ENCODE measurements at regions not wholly inside any gene's neighbourhood (a gene's known extent, or its start where the extent isn't known, plus 50 kb on each side); places are given as distances from the start of the nearest gene placed in this dataset.

DNA sequence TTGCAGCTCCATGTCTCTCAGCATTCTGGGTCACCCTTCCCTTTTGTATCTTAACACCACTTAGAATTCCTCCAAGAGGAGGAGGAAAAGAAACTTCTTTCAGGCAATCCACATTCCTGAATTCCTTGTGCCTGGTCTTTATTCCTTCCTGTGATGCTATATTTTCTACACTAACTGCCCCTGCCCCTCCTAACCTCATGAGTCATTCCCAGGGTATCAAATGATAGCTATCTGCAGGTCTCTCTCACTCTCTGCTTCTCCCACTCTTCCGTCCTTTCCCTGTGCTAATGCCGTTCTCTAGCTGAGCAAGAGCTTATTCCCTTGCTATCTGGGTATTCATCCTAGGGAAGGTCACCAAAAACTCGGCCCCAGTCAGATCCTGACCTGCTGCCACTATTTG is 395.0 kb upstream of the TCF4 start:
- H3K4me3 Mint-ChIP-seq = no peak overlapping the region
- 86% methylated on average over 2 of the region's 3 CpGs for WGBS (ENCODE audit: insufficient coverage)
- no peak for DNase-seq
- no peaks in the 10 kb centered on the region for H3K4me1 Mint-ChIP-seq
- no peak for ATAC-seq
- Histone ChIP-seq H3K9me3 (ENCODE audit: control insufficient read depth, insufficient read depth, low read length) (no peaks in the 10 kb centered on the region), H3K4me3 (ENCODE audit: low read length) (no peak overlapping the region), H3K27ac (ENCODE audit: low read length) (no peak overlapping the region), H3K27me3 (ENCODE audit: control insufficient read depth, insufficient read depth, low read length) (no peaks in the 10 kb centered on the region), H3K4me1 (ENCODE audit: control insufficient read depth, insufficient read depth, low read length) (no peaks in the 10 kb centered on the region), H3K36me3 (ENCODE audit: control insufficient read depth, insufficient read depth, low read length) (no peaks in the 10 kb centered on the region)
- no peaks in the 10 kb centered on the region for H3K27me3 Mint-ChIP-seq (ENCODE audit: low read depth in 2 of 2)
- intact Hi-C loops (cut with micrococcal nuclease) = no loop called here
- peaks cover 4 to 6% of the 10 kb centered on the region in 2 donors for H3K9me3 Mint-ChIP-seq
- TF ChIP-seq CTCF (IDR thresholded peaks at IDR 0.05) = no peak
- no peaks in the 10 kb centered on the region for H3K36me3 Mint-ChIP-seq
- H3K27ac Mint-ChIP-seq = no peak overlapping the region

DNA sequence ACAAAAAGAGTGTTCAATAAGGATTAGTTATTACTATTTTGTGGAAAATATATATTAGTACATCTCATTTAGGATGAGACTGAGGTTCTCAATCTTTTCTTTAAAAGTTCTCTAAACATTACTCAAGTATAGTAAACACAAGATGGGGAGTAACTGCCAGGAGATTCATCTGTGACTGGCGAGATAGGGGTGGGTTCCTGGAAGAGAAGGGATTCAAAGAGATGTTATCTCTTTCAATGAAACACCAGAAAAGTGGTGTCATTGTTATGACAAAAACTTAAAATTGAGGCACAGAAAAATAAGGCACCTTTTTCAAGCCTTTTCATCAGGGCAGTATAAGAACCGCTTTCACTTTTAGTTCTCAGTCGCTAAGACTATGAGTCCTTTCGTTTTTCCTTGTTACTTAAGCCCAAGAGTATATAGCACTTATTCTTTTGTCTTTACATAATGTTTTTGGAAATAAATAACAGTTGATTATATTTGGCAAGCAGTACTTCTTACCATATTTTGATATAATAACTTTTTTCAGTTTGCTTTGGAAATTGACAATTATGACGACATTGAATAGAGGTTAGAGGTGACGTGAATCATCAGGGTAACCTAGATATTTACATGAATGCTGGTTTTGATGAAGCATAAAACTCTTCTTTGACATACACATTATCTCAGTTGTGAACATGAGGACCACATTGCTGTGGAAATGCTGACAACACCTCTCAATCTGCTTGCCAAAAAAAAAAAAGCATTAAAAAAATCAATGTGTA is 393.9 kb upstream of the TCF4 start:
- Histone ChIP-seq H3K4me3 (ENCODE audit: low read length) (no peak overlapping the region), H3K27ac (ENCODE audit: low read length) (no peak overlapping the region)
- WGBS (ENCODE audit: insufficient coverage) = 93% methylated on average over 3 of the region's 6 CpGs

GRCh38 chr18:55974521-55974920 is 386.5 kb upstream of the TCF4 start:
- Mint-ChIP-seq H3K4me3 (no peak overlapping the region), H3K36me3 (no peaks in the 10 kb centered on the region), H3K27me3 (ENCODE audit: low read depth in 2 of 2) (no peaks in the 10 kb centered on the region), H3K4me1 (peaks cover 9 to 19% of the 10 kb centered on the region in 2 donors), H3K9me3 (peaks cover 2% of the 10 kb centered on the region in 2 donors), H3K27ac (no peak overlapping the region)
- H3K27me3 ChIP-seq (ENCODE audit: control insufficient read depth, insufficient read depth, low read length) = no peaks in the 10 kb centered on the region
- H3K4me1 ChIP-seq (ENCODE audit: control insufficient read depth, insufficient read depth, low read length) = no peaks in the 10 kb centered on the region
- H3K9me3 ChIP-seq (ENCODE audit: control insufficient read depth, insufficient read depth, low read length) = no peaks in the 10 kb centered on the region
- ATAC-seq = no peak
- TF ChIP-seq CTCF (IDR thresholded peaks at IDR 0.05) = no peak
- no peak overlapping the region for H3K27ac ChIP-seq (ENCODE audit: low read length)
- H3K4me3 ChIP-seq (ENCODE audit: low read length) = no peak overlapping the region
- no peaks in the 10 kb centered on the region for H3K36me3 ChIP-seq (ENCODE audit: control insufficient read depth, insufficient read depth, low read length)
- DNase-seq = no peak
- intact Hi-C loops (cut with micrococcal nuclease) = no loop called here
- WGBS (ENCODE audit: insufficient coverage) = 90% methylated on average over 2 of the region's 3 CpGs

More for the DNA sequence above, 393.9 kb upstream of the TCF4 start:
- Histone ChIP-seq H3K27me3 (ENCODE audit: control insufficient read depth, insufficient read depth, low read length) (no peaks in the 10 kb centered on the region), H3K36me3 (ENCODE audit: control insufficient read depth, insufficient read depth, low read length) (no peaks in the 10 kb centered on the region), H3K4me1 (ENCODE audit: control insufficient read depth, insufficient read depth, low read length) (no peaks in the 10 kb centered on the region), H3K9me3 (ENCODE audit: control insufficient read depth, insufficient read depth, low read length) (no peaks in the 10 kb centered on the region)
- no peak for ATAC-seq
- TF ChIP-seq CTCF (IDR thresholded peaks at IDR 0.05) = no peak
- H3K36me3 Mint-ChIP-seq = no peaks in the 10 kb centered on the region
- H3K27me3 Mint-ChIP-seq (ENCODE audit: low read depth in 2 of 2) = no peaks in the 10 kb centered on the region
- H3K4me3 Mint-ChIP-seq = no peak overlapping the region
- DNase-seq = no peak
- H3K27ac Mint-ChIP-seq = no peak overlapping the region
- peaks cover 3 to 5% of the 10 kb centered on the region in 2 donors for H3K9me3 Mint-ChIP-seq
- H3K4me1 Mint-ChIP-seq = no peaks in the 10 kb centered on the region
- intact Hi-C loops (cut with micrococcal nuclease) = no loop called here

DNA sequence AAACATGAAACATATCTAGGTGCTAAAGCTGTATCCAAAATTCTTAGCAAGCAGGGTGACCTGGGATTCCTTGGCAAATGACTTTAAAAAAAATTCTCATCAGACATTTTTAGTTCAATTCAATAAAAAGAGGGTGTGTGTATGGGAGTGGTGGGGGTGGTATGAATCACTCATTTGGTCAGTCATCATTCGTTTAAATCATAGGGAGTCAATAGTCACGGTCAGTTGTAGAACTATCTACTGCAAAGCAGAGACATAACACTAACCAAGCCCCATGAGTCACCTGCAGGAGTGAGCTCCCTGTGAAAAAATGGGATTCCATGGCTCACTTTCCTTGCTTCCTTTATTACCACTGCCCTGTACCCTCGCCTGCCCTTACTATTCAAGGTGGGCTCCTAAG is 380.6 kb upstream of the TCF4 start:
- Histone ChIP-seq H3K27me3 (ENCODE audit: control insufficient read depth, insufficient read depth, low read length) (no peaks in the 10 kb centered on the region), H3K4me3 (ENCODE audit: low read length) (no peak overlapping the region), H3K27ac (ENCODE audit: low read length) (no peak overlapping the region), H3K4me1 (ENCODE audit: control insufficient read depth, insufficient read depth, low read length) (no peaks in the 10 kb centered on the region), H3K36me3 (ENCODE audit: control insufficient read depth, insufficient read depth, low read length) (no peaks in the 10 kb centered on the region), H3K9me3 (ENCODE audit: control insufficient read depth, insufficient read depth, low read length) (no peaks in the 10 kb centered on the region)
- Mint-ChIP-seq H3K36me3 (no peaks in the 10 kb centered on the region), H3K4me1 (peaks cover 9 to 24% of the 10 kb centered on the region in 2 donors), H3K9me3 (peaks cover 0 to 2% of the 10 kb centered on the region in 2 donors), H3K27ac (no peak overlapping the region), H3K4me3 (no peak overlapping the region), H3K27me3 (ENCODE audit: low read depth in 2 of 2) (no peaks in the 10 kb centered on the region)
- DNase-seq (no peak), ATAC-seq (no peak)
- TF ChIP-seq CTCF (IDR thresholded peaks at IDR 0.05) = no peak
- WGBS (ENCODE audit: insufficient coverage) = 91% methylated on average over 3 of the region's 3 CpGs
- intact Hi-C loops (cut with micrococcal nuclease) = no loop called here
